Activated T-cell treated with anti-CD3 and anti-CD28 coated beads, Interleukin-2, amount 50 U/mL, for 48 hours (primary cell): ENCODE measurements at regions not wholly inside any gene's neighbourhood (a gene's known extent, or its start where the extent isn't known, plus 50 kb on each side); places are given as distances from the start of the nearest gene placed in this dataset.

Source experiments
- DNase-seq, 2 experiments: peaks; one replicate each; pipeline ENCODE4 v3.0.0-alpha.2; 2020

DNA sequence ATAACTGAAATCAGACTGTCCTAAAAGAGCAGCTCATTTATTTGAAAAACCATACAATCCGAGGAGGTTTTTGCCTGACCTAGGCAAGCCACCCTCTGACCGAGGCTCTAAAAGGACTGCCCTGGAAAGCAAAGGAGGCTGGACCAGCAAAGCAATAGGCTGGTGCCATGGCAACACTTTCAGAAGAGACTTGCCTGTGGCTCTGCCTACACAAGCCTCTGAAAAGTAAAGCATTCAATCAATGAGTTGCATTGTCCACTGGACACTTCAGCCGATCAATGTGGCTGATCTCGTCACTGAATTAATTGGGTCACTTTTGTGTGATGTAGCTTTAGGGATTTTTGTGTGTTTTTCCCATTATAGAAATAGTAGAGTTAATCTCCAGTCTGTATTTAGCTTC, 99.1 kb upstream of the SEMA6D start:
- no peak for DNase-seq

DNA sequence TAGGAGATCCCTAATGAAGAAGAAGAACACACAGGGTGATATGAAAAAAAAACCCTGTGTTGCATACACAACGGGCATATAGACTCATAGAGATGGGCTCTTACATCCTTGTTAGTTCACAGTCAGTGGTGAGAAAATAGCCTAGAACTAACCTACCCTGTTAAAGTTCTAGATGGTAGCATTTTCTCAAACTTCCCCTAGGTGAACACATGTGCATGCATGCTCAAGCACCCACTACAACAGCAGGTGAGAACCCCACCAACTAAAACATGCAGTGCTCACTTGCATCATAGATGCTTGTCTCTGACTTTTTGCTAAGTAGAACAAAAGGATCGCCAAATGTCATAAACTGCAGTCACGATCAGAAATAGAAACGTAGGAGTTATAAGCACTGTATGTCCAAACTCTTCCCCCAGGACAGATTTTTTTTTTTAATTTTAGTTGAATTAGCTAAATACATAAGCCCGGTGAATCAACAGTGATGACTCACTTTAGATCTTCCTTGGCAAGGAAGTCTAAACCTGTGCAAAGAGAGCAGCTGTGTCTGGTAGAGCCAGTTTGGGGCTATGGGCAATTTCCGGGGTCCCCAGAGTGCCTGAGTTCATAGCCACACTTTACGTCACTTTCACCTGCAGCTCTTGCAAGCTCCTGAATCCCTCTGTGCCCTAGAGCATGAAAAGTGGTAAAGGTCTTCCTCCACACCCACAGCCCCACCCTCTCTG, 96.2 kb upstream of the SEMA6D start:
- DNase-seq, result no peak

DNA sequence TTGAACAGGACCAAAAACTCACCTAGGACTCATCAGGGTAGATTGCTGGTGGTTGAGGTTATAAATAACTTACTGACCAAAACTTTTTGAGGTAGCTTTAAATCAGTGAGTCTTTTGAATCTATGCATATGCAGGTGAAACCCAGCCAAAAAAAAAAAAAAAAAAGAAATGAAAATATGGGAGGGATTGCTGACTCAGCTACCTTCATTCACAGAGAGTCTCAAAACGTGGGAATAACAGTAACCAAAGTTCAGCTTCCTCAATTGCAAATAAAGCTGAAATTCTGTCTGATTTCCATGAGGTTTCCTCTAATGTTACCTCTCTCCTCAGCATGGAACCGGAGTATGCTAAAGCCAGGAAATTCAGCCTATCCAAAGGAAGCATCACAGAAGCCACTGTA, 95.2 kb upstream of the SEMA6D start:
- DNase-seq, result no peak

DNA sequence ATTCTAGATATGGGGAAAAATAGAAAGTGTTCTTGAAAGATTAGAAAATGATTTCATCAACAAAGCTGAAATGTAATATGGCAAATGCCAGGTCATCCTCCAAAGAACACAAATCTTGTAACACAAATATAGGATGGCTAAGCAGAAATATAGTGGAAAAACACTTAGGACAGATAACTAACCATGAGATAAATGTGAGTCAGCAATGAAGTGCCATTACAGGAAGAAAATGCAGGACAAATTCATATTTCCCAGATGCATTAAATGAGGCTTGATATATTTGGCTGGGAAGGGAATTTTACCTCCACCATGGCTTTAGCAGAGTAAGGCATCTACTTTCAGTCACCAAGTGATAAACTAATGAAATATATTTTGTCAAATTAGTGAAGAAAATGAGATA, 92.8 kb upstream of the SEMA6D start:
- no peak for DNase-seq

DNA sequence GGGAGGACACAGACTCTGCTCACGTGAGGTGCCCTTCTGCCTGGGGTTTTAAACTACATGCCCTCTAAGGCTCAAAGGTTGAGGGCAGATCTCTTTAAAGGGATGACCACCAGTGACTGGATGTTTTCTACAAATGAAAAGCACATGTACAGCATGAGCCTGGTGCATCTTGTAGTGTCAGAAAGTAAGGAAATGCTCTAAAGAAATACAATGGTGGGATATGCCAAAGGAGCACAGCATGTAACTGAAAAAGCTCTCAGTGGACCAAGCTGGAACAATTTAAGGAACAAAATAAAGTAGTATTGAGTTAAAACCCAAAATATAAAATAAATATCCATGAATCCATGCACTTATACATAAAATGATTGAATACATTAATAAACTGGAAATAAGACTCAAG, 78.3 kb upstream of the SEMA6D start:
- no peak for DNase-seq

DNA sequence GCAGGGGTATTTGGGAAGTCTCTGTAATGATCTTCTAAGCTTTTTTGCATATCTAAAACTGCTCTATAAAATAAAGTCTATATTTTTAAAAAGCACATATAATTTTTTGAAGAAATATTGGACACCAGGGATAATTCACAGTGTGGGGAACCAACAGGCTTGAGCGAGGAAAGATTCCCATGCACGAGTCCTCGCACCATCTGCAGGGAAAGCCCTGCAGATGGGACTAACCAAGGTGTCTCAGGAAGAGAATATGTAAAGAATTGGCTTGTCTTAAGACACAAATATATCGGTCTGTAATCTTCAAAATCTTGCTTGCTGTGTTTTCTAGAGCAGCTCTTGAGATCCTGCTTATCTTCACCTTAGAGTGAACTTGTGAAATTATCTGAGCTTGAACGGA, 77.2 kb upstream of the SEMA6D start:
- no peak for DNase-seq

DNA sequence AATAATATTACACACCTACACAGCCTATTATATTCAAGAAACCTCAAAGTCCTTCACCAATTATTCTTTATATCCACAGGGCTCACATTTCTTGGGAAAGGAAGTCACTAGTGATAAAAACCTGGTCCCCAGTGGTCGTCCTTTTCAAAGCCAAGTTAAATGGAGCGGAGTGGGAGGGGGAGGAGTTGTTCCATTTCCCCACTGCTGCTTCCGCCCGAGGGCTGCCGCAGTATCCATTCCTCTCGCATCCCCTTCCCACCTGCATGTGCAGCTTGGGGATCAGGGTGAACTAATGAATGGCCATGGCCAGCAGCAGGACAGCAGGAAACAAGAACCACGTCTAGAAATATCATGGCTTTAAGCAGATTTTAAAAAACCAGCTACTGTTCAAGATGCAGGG, 76.4 kb upstream of the SEMA6D start:
- no peak for DNase-seq

DNA sequence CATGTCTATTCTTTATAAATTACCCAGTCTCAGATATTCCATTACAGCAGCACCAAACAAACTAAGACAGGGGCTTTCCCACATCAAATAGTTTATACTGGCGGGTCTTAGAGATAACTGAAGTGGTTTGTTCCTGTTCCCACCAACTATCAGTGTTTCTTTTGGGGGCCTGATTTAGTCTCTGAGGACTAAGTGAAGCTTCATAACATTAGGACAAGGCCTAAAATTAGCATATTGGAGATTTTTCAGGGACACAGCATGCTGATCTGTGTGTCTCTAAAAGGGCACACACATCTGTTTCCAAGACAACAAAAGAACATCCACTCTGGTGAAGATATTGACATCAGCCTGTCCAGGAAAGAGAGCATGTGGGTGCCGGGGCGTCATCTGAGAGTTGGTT, 72.6 kb upstream of the SEMA6D start:
- no peak for DNase-seq

DNA sequence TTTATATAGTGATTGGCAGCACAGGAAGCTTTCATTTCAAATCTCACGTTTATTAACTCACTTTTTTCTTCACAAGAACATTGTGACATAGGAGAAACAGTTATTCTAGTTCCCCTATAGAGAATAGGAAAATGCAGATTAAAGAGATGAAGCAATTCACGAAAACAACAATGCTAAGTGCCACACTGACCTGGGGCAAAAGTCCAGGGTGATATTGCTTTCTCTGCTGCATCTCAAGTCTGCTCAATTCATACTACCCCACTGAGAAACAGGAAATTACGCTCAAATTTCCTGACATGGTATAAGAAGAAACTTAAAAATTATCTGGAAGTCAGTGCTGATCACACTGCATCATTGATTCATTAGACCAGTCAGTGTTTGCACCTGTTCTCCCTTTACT, 66.7 kb upstream of the SEMA6D start:
- DNase-seq, result no peak

DNA sequence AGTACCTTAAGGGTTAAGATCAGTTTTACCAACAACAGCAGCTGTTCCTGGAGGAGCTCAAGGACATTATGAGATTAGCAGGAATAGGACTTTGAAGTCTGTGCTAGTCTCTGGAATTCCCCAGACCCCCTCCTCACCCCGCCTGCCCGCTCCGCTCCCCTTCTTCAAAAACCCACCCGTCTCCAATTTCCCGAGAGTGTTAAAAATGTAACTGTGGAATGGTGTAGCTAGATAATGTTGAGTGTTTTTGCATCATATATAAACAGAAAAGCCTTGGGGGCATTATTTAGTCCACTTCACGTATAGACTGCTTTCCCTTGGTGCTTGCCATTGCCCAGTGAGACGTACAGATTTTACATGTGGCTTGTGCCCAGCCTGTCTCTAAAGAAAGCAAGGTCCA, 65.0 kb upstream of the SEMA6D start:
- DNase-seq, result no peak

DNA sequence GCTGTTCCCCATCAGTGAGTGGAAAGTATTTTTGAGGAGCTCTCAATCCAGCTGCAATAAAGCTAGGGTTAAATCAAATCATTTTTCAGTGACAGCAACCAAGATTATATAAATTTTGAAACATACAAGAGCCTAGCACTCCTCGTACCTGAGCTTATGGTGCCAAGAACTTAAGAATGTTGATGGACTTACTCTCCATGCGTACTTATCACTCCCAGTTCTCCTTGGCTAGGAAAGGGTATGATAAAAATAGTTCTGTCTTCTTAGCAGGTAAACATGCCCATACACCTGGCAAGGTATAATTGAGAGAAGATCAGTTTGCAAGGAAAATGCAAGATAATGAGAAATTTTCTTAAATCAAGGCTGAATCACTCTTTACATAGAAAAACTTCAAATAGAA, 64.5 kb upstream of the SEMA6D start:
- no peak for DNase-seq

DNA sequence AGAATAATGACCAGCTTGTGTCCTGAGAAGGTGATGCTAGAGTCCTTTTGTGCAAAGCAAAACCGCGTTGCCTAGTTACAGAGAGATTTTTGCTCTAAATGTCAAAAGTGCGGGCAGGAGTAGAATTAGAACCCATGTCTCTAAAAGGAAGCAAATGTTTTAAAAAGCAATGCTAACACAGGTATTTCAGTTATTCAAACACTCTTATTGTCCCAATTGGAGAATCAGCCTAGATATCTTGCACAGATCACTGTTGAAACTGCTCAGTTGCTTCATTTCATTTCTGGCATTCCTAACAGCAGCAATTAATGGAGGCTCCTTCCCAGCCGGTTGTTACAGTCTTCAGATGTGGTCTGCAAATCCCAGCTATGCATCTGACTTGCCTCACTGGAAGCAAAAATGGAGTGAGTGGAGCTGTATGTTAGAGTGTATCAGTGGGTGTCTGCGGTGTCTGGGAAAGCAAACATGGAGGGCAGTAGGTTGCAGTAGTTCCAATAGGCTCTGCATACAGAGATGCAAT, 55.6 kb upstream of the SEMA6D start:
- DNase-seq, result no peak

DNA sequence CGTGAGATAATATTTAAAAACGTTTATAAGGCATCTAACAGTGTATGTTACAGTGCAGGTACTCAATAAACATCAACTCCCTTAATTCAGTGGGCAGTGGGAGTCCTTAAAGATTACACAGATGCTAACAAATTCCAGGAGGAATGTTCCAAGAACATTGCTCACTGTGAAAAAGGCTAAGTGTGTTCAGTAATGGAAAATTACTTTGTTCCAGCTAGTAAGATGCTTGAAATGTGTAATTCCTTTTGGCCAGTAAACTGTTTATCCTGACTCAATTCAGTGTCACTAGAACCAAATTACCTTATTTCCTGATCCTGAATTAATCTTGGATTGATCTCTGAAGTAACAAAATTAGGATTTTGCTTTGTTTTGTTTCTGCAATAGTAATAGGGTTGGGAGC, 54.2 kb upstream of the SEMA6D start:
- DNase-seq, result no peak
